DMS 273 (cell line): ENCODE measurements at regions not wholly inside any gene's neighbourhood (a gene's known extent, or its start where the extent isn't known, plus 50 kb on each side); places are given as distances from the start of the nearest gene placed in this dataset.

Experiments
- DNase-seq: peaks from one replicate; lab custom pipeline; 2025; ENCODE audit not compliant: unreplicated experiment; lab: John Stamatoyannopoulos, UW

DNA sequence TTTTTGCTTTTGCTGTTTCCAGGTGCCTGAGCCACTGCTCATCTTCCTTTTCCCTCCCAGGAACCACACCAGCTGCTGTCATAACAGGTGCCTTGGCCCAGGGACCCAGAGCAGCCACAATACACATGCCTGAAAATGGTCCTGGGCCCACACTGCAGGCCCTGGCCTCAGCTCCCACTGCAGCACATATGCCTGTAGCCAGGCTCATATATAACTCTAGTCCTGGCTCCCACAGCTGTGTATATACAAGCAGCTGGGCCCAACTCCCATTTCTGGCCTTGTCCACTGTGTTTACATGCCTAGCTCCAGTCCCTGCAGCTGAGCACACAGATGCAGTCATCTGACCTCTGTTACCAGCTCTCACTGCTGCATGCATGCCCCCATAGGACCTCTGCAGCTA, 930.5 kb downstream of the ADGRL3 start:
- DNase-seq: no peak

DNA sequence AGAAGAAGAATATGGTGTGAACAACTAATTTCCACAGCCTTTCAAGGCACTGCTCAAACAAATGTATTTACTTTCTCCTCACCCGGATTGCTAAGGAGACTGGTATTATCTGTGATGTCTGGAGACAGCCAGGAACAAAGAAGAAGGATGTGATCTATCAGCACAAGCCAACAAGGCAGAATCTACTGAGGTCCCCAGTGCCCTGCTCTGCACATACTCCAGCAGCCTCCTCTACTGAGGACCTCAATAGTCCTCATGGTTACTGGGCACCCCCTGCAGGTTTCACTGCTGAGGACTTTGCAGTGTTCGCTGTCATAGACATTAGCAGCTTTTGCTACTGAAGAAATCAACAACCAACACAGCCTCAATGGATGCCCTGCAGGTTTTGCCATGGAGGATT, 930.1 kb downstream of the ADGRL3 start:
- DNase-seq: no peak
